ENCODE measurements at regions not wholly inside any gene's neighbourhood (a gene's known extent, or its start where the extent isn't known, plus 50 kb on each side); places are given as distances from the start of the nearest gene placed in this dataset.

- no peak for TF ChIP-seq EZH2 (IDR thresholded peaks at IDR 0.05; ENCODE audit: borderline replicate concordance, low read length)
- TF ChIP-seq, protein P1, sequence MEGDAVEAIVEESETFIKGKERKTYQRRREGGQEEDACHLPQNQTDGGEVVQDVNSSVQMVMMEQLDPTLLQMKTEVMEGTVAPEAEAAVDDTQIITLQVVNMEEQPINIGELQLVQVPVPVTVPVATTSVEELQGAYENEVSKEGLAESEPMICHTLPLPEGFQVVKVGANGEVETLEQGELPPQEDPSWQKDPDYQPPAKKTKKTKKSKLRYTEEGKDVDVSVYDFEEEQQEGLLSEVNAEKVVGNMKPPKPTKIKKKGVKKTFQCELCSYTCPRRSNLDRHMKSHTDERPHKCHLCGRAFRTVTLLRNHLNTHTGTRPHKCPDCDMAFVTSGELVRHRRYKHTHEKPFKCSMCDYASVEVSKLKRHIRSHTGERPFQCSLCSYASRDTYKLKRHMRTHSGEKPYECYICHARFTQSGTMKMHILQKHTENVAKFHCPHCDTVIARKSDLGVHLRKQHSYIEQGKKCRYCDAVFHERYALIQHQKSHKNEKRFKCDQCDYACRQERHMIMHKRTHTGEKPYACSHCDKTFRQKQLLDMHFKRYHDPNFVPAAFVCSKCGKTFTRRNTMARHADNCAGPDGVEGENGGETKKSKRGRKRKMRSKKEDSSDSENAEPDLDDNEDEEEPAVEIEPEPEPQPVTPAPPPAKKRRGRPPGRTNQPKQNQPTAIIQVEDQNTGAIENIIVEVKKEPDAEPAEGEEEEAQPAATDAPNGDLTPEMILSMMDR (IDR thresholded peaks at IDR 0.05; ENCODE audit: low read length): no peak
Observed at GRCh38 chr15:98505611-98506031, 142.7 kb upstream of the IGF1R start.
